ENCODE measurements at regions not wholly inside any gene's neighbourhood (a gene's known extent, or its start where the extent isn't known, plus 50 kb on each side); places are given as distances from the start of the nearest gene placed in this dataset.

DNA sequence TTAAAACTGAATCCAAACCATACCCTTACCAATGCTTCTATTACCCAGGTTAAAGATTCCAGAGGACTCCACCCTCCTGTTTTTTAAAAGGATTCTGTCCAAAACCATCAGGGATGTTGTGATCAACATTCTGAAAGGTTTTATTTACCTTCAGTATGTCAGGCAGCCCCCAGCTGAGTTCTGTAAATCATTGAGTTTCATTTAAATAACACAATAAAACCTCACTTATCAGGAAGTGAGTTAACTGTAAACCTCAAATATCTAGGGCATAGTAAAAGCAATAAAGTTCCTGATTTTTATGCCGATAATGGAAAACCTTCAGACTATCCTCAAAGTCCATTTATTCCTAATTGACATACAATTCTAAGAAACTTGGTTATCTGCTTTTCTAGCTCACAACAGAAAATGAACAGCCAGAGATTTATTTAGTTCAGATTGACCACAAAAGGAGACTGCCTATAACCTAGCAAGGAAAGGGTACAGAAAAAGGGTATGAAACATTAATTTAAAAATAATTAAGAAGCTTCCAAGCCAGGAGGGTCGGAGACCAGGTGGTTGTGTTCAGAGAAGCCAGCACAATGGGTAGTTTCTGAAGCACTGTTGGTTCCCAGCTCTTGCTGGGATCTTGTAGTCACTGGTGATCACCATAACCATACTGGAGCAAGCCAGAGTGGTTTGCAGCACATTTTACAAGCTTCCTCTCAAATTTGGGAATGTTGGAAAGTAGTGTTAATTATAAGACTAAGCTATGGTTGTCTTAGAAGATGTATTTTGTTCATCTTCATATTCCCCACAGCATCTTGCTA is 336.4 kb upstream of the FMN2 start:
- TF ChIP-seq, protein P1, sequence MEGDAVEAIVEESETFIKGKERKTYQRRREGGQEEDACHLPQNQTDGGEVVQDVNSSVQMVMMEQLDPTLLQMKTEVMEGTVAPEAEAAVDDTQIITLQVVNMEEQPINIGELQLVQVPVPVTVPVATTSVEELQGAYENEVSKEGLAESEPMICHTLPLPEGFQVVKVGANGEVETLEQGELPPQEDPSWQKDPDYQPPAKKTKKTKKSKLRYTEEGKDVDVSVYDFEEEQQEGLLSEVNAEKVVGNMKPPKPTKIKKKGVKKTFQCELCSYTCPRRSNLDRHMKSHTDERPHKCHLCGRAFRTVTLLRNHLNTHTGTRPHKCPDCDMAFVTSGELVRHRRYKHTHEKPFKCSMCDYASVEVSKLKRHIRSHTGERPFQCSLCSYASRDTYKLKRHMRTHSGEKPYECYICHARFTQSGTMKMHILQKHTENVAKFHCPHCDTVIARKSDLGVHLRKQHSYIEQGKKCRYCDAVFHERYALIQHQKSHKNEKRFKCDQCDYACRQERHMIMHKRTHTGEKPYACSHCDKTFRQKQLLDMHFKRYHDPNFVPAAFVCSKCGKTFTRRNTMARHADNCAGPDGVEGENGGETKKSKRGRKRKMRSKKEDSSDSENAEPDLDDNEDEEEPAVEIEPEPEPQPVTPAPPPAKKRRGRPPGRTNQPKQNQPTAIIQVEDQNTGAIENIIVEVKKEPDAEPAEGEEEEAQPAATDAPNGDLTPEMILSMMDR (conservative IDR thresholded peaks at IDR 0.05), result no peak
- no peak for TF ChIP-seq EZH2 (IDR thresholded peaks at IDR 0.05; ENCODE audit: low read depth)

Data from PC-9 (cell line).